Coronary artery (tissue), 2 donors: ENCODE measurements at regions not wholly inside any gene's neighbourhood (a gene's known extent, or its start where the extent isn't known, plus 50 kb on each side); places are given as distances from the start of the nearest gene placed in this dataset.

Experiments used
- DNase-seq: peaks from one replicate; pipeline ENCODE4 v3.0.0-alpha.2; 2017; ENCODE audit warnings: low spot score
- H3K27ac ChIP-seq, 2 donors: fragments of 200-600 bp; sonication (generic); one replicate each; pipeline ENCODE4 v1.5.1; 2016 to 2019
- H3K4me3 ChIP-seq: fragments of 200-600 bp; sonication (generic); 2 replicates; pipeline ENCODE4 v1.5.1; 2016; ENCODE audit warnings: mild to moderate bottlenecking, moderate library complexity
- TF ChIP-seq, protein P1 (sequence below): fragments of 200-600 bp; sonication (generic); IDR thresholded peaks from one replicate; pipeline ENCODE4 v1.5.1; 2019; ENCODE audit warnings: antibody characterized with exemption

DNA sequence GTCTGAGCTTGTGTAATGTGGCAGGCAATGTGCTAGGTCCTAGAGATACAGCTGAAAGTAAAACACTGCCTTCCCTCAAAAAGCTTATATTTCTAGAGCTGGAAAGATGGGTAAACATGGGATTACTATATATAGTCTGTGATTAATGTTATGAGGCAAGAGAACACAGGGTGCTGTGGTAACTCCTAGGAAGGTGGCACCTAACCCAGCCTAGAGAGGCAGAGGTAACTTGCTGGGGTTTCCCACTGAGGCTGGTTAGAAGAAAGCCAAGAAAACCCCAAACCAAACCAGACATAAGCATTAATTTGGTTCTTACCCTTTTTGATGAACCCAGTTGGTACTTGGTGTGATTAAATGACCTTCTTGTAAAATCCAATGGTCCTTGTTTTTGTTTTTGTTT is 315.0 kb downstream of the PPP1R2C start:
- no peak for DNase-seq
- H3K4me3 ChIP-seq: no peak overlapping the region
- TF ChIP-seq, protein P1, sequence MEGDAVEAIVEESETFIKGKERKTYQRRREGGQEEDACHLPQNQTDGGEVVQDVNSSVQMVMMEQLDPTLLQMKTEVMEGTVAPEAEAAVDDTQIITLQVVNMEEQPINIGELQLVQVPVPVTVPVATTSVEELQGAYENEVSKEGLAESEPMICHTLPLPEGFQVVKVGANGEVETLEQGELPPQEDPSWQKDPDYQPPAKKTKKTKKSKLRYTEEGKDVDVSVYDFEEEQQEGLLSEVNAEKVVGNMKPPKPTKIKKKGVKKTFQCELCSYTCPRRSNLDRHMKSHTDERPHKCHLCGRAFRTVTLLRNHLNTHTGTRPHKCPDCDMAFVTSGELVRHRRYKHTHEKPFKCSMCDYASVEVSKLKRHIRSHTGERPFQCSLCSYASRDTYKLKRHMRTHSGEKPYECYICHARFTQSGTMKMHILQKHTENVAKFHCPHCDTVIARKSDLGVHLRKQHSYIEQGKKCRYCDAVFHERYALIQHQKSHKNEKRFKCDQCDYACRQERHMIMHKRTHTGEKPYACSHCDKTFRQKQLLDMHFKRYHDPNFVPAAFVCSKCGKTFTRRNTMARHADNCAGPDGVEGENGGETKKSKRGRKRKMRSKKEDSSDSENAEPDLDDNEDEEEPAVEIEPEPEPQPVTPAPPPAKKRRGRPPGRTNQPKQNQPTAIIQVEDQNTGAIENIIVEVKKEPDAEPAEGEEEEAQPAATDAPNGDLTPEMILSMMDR: no peak
- H3K27ac ChIP-seq: no peak overlapping the region

DNA sequence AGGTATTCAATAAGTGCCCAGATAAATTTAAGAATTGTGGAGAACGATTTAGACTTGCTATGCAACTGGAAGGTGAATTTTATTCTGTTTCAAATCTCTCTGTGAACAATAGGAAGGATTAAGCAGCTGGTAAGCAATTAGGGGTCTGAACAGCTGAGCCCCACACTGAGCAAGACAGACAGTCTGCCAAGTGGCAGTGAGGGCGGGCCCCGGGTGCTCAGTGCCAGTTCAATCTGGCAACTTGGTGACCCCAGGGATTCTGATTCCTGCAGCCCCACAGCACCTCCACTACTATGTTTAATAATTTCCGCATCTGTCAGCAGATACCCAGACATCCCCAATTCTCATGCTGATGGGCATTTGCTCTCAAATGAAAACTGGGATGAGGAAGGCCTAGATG is 317.3 kb downstream of the PPP1R2C start:
- H3K4me3 ChIP-seq: no peak overlapping the region
- no peak overlapping the region for H3K27ac ChIP-seq
- DNase-seq: no peak
- TF ChIP-seq, protein P1: no peak

DNA sequence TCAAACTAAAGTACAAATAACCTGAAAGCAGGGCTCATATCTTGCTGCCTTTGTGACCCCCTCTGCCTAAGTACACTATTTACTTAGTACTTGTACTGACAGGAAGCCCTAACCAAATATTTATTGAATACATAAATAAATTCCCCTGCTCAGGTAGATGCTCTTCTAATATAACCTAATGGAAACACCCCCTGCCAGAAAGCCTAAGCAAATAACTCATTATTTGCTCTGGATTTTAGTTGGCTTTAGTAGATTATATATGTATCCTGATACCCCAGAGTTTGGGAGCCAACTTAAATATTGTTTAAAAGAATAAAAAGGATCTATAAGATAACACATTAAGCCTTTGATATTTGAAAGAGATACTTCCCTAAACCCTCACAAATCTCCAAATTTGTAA is 318.2 kb downstream of the PPP1R2C start:
- H3K27ac ChIP-seq: no peak overlapping the region
- TF ChIP-seq, protein P1: no peak
- no peak for DNase-seq
- no peak overlapping the region for H3K4me3 ChIP-seq

DNA sequence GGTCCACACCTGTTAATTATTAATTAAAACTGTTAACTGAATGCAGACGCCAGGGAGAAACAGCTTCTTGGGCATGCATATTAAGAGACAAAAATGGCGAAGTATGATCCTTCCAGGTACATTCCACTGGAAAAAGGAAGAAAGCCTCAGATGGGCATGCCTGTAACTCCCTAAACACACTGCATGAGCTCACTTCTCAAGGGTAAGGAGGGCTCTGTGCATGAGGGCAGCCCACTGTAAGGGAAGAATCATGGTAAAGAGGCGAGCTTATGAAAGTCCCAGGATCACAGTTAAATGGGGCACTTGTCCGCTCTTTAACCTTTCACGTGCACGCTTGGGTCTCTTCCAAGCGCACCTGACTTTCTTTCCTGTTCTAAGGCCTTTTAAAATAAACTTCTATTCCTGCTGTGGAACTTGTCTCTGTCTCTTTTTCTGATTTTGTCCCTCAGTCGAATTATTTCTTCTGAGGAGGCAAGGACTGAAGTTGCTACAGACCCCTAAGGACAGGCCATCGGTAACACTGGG is 321.7 kb downstream of the PPP1R2C start:
- TF ChIP-seq, protein P1: no peak
- Histone ChIP-seq H3K27ac (no peak overlapping the region), H3K4me3 (no peak overlapping the region)
- DNase-seq: no peak

DNA sequence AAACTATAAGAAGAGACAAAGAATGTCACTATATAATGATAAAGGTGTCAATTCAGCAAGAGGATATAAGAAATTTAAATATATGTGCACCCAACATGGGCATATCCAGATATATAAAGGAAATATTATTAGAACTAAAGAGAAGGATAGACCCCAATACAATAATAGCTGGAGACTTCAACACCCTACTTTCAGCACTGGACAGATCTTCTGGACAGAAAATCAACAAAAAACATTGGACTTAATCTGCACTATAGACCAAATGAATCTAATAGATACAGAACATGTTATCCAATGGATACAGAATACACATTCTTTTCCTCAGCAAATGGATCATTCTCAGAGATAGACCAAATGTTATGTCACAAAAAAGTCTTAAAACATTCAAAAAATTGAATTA is 327.7 kb downstream of the PPP1R2C start:
- no peak for DNase-seq
- TF ChIP-seq, protein P1: no peak

DNA sequence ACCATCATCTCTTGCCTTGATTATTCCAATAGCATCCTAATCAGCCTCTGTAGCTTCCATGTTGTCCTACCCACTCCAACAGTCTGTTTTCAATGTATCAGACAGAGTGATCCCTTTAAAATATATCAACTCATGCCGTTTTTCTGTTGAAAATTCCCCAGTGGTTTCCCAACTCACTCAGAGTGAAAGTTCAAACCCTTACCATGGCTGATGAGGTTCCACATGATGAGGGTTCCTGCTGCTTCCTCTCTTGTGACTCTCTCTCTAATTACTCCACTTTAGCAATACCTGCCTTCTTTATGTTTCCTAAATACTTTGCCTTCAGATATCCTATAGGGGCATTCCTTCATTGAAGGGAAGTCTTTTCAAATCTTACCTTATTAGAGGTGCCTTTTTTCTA is 334.7 kb downstream of the PPP1R2C start:
- Histone ChIP-seq H3K4me3 (no peak overlapping the region), H3K27ac (no peak overlapping the region)
- no peak for DNase-seq
- TF ChIP-seq, protein P1: no peak

More for the DNA sequence above, 327.7 kb downstream of the PPP1R2C start:
- Histone ChIP-seq H3K27ac (no peak overlapping the region), H3K4me3 (no peak overlapping the region)

DNA sequence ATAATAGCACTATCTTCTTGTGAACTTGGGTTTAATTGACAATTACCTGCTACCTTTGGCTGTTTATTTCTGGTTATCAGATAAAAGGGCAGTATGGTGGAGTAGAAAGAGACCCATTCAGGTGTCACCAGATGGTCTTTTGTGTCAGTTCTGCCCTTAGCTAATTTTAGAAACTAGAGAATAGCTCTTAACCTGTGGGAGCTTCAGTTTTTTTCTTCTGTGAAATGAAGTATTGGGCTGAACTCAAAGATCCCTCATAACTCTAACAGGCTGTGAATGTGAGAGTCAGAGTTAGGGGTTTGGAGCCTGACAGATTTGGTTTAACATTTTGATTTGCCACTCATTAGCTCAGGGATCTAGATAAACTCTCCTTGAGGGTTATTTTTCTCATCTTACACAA is 335.2 kb downstream of the PPP1R2C start:
- no peak overlapping the region for H3K27ac ChIP-seq
- TF ChIP-seq, protein P1: no peak
- H3K4me3 ChIP-seq: no peak overlapping the region
- no peak for DNase-seq
